ENCODE measurements at regions not wholly inside any gene's neighbourhood (a gene's known extent, or its start where the extent isn't known, plus 50 kb on each side); places are given as distances from the start of the nearest gene placed in this dataset.
A peak's percentile ranks its signal among the peaks of the same experiment; 100 is the strongest.

DNA sequence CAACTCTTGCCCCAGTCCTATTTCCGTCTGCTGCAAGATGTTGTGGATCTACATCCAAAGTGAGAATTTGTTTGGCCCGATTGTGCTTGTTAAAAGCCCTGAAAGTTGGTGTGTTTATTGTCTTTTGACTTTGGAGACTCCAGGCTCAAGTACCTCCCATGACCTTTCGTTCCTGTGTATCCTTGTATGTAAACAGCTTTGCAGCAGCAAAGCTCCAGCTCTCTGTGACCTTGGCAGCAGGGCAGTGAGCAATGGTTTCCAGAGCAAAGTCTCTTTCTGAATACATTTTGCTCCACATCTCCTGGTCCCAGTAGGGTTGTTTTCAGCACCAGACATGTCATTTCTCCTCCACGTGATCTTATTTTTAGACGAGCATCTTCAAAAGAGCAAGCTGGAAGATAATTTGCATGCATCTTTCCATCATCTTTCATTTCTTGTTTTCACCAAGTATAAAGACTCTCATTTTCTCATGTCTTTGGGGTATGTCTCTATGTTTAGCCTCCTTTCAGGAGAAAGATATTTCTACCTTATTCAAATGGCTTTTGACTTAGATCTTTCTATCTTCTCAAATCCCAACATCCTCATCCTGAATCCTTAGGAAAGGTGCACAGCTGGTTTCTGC, 68.1 kb upstream of the ERCC6L2 start:
- no peak for DNase-seq (ENCODE audit: extremely low read depth, low read depth)
- TF ChIP-seq, protein P1, sequence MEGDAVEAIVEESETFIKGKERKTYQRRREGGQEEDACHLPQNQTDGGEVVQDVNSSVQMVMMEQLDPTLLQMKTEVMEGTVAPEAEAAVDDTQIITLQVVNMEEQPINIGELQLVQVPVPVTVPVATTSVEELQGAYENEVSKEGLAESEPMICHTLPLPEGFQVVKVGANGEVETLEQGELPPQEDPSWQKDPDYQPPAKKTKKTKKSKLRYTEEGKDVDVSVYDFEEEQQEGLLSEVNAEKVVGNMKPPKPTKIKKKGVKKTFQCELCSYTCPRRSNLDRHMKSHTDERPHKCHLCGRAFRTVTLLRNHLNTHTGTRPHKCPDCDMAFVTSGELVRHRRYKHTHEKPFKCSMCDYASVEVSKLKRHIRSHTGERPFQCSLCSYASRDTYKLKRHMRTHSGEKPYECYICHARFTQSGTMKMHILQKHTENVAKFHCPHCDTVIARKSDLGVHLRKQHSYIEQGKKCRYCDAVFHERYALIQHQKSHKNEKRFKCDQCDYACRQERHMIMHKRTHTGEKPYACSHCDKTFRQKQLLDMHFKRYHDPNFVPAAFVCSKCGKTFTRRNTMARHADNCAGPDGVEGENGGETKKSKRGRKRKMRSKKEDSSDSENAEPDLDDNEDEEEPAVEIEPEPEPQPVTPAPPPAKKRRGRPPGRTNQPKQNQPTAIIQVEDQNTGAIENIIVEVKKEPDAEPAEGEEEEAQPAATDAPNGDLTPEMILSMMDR (IDR thresholded peaks at IDR 0.05; ENCODE audit: low read depth, low read length, missing control alignments) = no peak
- no peak overlapping the region for H3K4me3 ChIP-seq (replicated peaks; ENCODE audit: low read depth, low read length)

DNA sequence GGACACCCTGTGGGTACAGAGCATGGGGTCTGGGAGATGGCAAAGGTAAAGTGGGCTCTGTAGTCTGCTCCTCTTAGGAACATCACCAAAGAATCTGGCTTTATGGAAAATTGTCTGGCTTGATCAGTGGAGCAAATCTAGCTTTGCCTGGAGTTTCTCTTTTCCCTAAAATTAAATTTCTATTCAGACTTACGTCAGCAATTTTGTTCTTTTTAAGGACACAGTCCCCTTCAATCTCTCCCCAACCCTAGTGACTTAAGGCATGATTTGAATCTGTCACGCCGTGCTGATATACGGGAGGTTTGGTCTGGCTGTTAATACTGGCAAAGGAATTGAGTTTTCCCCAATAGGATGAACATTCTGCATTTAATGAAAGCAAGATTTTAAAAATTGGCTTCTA, 72.3 kb upstream of the ERCC6L2 start:
- TF ChIP-seq, protein P1 (IDR thresholded peaks at IDR 0.05; ENCODE audit: low read depth, low read length, missing control alignments) = no peak
- no peak overlapping the region for H3K4me3 ChIP-seq (replicated peaks; ENCODE audit: low read depth, low read length)
- DNase-seq (ENCODE audit: extremely low read depth, low read depth) = no peak

DNA sequence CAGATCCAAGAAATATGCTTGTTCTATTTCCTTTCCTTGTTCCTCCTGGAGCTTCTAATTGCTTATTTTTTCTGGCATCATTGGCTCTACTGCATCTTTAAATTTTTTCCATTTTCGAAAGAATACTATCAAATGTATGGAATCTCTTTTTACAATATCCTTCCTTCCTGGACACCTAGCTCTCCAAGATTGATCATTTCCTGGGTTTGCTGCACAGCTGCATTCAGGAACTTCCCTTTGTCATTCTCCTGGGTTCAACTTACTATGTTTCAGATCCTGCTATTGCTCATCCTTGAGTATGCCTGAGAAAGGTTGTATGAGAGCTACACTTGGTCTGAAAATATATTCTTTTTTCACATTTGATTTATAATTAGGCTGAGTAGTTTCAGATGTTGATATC, 73.7 kb upstream of the ERCC6L2 start:
- no peak overlapping the region for H3K4me3 ChIP-seq (replicated peaks; ENCODE audit: low read depth, low read length)
- TF ChIP-seq, protein P1 (IDR thresholded peaks at IDR 0.05; ENCODE audit: low read depth, low read length, missing control alignments) = no peak
- no peak for DNase-seq (ENCODE audit: extremely low read depth, low read depth)

DNA sequence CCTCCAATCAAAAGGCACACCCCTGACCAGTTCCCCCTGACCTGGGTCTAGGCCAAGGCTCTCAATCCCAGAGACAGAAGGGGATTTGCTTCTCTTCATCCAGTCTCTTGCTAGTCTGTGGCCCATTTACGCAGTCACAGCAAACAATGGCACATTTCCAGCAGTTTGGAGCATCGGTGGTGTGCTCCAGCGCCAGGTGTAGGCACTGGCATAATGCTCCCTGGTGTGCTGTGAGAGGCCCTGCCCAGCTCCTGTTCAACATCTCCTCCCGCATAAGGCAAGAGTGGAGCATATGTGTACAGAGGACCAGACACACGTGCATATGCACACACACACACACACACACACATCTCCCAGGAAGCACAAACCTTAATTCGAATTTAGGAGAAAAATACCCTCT, 79.5 kb upstream of the ERCC6L2 start:
- TF ChIP-seq, protein P1 (IDR thresholded peaks at IDR 0.05; ENCODE audit: low read depth, low read length, missing control alignments) = no peak
- H3K4me3 ChIP-seq (replicated peaks; ENCODE audit: low read depth, low read length) = no peak overlapping the region
- no peak for DNase-seq (ENCODE audit: extremely low read depth, low read depth)

DNA sequence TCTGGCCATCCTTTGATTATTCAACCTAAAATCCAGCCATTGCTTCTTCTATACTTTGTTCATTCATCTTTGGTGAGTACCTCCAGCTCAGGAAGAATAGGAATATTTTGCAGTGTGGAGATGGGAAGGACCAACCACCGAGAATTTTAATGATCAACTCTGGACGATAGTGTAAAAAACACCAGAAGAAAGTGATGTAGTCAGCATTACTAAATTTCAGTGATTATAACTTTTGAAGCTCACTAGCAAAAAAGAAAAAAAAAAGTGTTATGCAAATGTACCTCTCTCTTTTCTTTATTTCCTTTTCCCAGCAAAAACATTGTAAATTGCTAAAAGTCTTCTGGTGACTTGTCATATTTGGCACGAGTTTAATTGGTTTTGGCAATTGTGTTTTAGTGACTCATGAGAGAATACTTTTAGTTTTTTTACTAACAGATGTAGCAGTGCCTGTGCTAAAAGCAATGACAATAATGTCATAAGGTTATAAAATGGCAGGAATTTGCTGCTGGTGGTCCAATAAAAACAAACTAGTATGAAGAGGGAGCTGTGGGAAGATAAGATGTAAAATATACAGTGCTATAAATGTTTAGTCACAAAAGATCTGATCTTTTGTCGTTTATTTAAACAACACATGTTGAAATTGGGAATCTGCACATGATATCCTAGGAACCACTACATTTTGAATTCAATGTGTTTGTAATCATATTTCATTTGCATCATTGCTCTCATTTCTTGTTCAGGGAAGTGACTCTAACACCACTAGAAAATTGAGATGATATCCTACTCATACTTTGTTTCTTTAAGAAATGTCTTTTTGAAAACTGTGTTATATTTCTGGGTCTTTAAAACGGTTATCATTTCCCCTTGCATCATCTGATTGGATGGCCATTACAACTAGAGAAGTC, 81.3 kb upstream of the ERCC6L2 start:
- H3K4me3 ChIP-seq (replicated peaks; ENCODE audit: low read depth, low read length) = no peak overlapping the region
- TF ChIP-seq, protein P1 (IDR thresholded peaks at IDR 0.05; ENCODE audit: low read depth, low read length, missing control alignments) = no peak
- DNase-seq (ENCODE audit: extremely low read depth, low read depth) = peak; percentile 83

DNA sequence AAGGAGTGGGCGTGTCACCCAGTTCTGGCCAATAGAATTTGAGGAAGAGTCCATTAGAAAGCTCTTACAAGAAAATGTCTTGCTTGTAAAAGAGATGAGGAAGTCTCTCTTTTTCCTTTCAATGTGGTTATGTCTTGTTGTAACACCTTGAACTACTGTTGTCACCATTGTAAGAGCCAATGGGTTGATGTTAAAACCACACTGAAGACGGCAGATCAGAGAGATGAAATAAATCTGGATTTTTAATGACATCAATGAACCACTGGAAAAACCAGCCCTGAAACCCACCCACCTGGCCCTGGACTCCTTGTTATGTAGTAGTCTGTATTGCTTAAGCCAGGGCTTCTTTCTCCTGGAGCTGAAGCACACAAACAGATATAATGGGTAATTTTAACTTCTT, 83.8 kb upstream of the ERCC6L2 start:
- DNase-seq (ENCODE audit: extremely low read depth, low read depth) = no peak
- TF ChIP-seq, protein P1 (IDR thresholded peaks at IDR 0.05; ENCODE audit: low read depth, low read length, missing control alignments) = no peak
- no peak overlapping the region for H3K4me3 ChIP-seq (replicated peaks; ENCODE audit: low read depth, low read length)

All from HFF-Myc (cell line).